ENCODE measurements at regions not wholly inside any gene's neighbourhood (a gene's known extent, or its start where the extent isn't known, plus 50 kb on each side); places are given as distances from the start of the nearest gene placed in this dataset.

DNA sequence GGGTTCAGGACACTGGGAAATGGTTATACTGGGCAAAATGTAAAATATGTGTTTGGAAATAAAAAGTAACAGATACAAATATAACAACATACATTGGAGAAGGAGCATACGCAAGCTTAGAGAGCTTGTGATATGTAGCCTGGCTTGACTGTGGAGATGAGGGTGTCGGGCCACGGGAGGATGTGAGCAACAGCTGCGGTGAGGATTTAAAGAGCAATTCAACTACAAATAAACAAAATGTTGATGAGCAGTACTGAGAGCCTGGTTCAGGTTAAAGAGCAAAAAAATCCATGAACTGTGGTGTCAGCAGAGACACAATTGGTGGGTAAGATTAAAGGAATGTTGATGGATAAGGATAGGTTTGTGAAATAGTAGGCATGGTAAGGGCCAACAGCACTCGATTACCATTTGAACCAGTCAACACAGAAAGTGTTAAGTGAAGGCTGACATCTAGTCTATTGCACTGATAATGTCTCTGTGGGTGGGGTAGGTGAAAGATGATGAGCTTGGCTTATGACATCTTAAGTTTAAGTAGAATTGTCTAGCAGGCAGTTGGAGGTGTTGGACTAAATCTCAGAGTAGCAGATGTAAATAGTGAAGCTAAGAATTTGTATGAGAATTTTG, 723.2 kb downstream of the EPM2A start:
- TF ChIP-seq POLR2AphosphoS5 (IDR thresholded peaks at IDR 0.05): no peak
- TF ChIP-seq, protein P1, sequence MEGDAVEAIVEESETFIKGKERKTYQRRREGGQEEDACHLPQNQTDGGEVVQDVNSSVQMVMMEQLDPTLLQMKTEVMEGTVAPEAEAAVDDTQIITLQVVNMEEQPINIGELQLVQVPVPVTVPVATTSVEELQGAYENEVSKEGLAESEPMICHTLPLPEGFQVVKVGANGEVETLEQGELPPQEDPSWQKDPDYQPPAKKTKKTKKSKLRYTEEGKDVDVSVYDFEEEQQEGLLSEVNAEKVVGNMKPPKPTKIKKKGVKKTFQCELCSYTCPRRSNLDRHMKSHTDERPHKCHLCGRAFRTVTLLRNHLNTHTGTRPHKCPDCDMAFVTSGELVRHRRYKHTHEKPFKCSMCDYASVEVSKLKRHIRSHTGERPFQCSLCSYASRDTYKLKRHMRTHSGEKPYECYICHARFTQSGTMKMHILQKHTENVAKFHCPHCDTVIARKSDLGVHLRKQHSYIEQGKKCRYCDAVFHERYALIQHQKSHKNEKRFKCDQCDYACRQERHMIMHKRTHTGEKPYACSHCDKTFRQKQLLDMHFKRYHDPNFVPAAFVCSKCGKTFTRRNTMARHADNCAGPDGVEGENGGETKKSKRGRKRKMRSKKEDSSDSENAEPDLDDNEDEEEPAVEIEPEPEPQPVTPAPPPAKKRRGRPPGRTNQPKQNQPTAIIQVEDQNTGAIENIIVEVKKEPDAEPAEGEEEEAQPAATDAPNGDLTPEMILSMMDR (IDR thresholded peaks at IDR 0.05): no peak
- TF ChIP-seq POLR2A (IDR thresholded peaks at IDR 0.05): no peak
- no peak for TF ChIP-seq EP300 (IDR thresholded peaks at IDR 0.05)

All from upper lobe of left lung (tissue), 4 donors.